ENCODE measurements at regions not wholly inside any gene's neighbourhood (a gene's known extent, or its start where the extent isn't known, plus 50 kb on each side); places are given as distances from the start of the nearest gene placed in this dataset.

DNA sequence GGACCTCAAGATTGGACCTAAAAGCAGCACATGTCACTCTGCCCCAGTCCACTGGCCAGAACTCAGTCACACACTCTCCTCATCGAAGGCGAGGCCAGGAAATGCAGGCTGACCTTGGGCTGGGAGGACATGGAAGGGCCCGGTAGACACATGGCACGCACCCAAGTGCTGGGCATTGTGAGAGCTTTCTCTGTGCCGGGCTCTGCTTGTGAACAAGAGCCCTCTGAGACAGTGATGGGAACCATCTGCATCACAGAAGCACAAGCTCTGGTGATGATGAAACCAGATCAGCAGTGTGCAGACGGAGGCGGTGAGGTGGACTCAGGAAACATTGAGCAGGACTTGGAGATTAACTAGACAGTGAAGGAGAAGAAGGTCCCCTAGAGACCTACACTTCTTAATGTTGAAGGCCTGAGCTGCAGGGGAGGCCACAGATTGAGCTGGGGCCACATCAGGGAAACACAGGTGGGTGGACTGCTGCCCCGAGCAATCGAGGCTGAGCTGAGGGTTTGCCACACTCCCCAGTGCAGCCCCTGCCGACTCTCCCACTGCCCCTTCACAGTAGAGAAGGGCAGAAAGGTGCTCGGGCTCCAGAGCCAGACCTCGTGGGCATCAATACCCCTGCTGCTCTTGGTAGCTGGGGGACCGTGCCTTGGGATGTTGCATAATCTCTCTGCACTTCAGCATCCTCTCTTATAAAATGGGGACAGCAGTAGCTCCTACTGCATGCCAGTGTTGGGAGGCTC is 1460.5 kb downstream of the TBC1D22A start:
- no peak for DNase-seq (ENCODE audit: low read depth in 2 of 2)

DNA sequence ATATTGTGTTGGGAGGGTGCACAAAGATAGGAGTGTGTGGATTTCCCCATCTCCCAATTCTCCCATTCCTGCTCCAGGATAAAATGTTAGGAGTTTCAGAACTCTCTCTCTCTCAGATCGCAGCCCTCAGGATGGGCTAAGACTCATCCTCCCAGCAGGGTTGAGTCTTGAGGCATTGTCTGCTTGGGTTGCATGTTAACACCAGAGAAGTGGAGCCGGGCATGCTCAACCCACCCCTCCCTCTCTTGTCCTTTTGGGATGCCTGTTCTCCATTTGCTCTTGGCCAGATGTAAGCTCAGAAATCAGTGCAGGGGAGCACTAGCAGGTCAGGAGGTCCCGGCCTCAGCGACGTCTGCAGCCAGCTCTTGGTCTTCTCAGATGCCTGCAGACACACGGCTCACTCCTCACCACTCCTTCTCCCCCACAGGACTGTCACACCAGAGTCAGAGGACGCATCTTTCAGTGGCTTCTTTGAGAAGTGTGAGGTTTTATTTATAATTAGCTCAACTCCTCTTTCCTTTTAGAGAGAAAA is 1456.5 kb downstream of the TBC1D22A start:
- DNase-seq (ENCODE audit: low read depth in 2 of 2), result no peak

DNA sequence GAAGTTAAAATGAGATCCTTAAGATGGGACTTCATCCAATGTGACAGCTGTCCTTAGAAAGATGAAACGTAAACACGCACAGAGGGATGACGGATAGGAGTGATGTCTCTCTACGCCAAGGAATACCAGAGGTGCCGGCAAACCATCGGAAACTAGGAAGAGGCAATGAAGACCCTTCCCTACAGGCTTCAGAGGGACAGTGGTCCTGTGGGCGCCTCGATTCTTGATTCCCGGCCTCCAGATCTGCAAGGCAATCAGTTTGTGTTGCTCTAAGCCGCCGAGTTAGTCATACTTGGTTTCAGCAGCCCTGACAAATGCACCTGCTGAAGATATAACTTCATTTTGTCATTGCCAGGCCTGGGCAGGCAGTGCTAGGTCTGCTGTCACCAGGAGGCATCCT is 1455.1 kb downstream of the TBC1D22A start:
- no peak for DNase-seq (ENCODE audit: low read depth in 2 of 2)

DNA sequence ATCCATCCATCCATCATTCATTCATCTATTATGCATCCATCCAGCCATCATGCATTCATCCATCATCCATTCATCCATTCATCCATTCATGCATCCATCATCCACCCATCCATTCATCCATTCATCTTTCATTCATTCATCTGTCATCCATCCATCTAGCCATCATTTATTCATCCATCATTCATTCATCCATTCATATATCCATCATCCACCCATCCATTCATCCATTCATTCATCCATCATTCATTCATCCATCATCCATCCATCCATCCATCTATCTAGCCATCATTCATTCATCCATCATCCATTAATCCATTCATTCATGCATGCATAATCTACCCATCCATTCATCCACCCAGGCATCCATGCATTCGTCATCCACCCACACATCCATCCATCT is 1450.3 kb downstream of the TBC1D22A start:
- DNase-seq (ENCODE audit: low read depth in 2 of 2), result no peak

DNA sequence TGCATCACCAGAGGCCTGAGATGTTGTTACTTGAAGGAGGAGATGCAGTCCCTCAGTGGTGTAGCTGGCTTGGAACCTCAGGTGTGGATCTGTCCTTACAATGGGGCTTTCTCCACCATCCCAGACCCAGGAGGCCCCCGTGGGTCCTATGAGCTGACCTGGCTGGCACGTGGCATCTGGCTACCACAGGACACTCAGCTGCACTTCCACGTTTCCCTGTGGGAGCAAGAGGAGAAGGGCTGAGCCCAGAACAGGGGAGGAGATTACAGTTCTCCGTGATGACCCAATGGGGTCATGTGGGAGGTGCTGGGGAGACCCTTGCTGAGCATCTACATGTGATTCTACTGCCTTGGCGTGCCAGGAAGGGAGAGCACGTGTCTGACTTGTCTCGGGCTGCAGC is 1448.4 kb downstream of the TBC1D22A start:
- no peak for DNase-seq (ENCODE audit: low read depth in 2 of 2)

DNA sequence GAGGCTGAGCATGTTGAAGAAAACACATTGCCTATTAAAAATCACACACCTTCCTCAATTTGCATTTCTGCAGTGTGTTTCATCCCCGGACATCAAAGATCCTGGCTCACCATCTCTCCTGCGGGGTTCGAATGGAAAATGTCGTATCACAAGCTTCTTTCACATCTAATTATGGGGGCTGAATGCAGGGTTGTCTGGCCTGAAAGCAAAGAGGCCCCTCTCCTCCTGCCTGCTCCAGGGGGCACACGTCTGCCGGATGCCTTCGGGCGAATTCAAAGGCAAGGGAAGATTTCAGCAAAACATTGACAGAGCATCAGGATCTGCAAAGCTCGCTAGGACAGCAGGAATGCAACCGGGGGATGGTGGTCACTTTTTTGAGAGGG is 1447.7 kb downstream of the TBC1D22A start:
- no peak for DNase-seq (ENCODE audit: low read depth in 2 of 2)

DNA sequence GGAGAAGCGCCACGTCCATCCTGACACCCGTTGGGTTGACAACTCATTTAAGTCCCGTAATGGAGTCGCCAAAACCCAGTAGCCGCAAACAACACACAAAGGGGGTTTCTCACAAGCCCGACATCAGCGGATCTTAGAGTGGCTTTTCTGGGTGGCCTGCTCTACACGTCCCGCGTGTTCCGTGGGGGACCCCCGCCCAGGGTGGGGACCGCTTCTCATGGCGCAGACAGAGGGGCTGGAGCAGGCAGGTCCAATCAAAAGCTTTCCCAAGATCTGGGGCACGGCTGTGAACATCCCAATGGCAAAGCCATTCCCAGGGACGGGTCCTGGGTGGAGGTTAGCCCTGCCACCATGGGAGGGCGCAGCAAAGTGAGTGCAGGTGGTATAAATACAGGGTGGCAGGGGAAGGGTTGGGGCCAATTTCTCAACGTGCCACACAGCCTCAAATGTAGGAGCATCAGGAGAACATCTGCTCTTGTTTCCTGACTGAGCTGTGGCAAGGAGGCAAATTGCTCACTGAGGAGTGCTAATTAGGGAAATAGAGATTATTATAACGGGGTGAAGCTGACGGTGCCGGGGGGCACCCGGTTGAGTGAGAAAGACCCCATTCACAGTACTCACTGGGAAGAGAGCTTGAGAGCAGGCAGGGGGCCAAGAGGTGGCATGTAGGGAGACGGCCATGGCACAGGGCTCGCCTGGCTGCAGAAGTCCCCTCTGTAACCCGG is 1447.2 kb downstream of the TBC1D22A start:
- no peak for DNase-seq (ENCODE audit: low read depth in 2 of 2)

DNA sequence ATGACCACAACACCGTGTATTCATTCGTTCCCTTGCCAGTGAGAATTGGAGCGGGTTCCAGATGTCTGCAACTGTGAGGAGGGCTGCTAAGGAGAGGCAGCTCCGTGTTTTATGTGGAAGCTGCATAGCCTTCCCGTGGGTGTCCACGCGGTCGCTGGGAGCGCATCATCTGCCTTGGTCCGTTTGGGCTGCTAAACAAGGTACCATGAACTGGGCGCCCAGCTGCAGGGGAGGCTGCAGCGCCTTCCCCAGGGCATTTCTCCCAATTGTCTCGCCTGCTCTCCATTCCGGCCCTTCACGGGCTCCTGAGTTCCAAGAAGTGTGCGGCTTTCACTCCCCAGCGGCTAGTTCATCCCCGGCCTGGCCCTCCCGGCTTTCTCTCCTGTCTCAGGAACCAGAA is 1446.4 kb downstream of the TBC1D22A start:
- no peak for DNase-seq (ENCODE audit: low read depth in 2 of 2)

DNA sequence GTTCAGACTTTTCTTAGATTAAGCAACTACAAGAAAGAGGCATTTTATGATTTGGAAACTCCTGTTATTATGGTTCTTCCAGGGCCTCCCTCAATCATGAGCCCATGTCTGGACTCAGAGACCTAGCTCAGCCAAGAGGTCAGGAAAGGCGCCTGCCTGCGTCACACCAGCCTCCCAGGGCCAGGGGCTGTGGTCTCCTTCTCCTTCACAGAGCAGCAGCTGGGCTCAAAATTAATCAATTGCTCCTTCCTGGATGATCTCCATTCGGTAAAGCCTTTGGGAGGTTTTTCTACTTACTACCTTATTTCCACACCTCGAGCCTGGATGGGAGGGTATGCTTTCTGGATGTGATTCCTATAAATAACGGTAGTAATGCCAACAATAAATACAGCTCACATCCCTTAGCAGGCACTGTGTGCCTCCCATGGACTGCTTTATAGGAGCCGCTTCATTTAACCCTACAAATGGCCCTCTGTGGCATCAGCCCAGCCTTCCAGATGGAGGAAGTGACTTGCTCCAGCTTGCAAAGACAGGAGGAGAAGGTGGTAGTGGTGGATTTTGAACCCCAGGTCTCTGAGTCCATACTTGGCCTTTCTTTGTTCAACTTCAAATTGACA is 1445.6 kb downstream of the TBC1D22A start:
- DNase-seq (ENCODE audit: low read depth in 2 of 2), result no peak

DNA sequence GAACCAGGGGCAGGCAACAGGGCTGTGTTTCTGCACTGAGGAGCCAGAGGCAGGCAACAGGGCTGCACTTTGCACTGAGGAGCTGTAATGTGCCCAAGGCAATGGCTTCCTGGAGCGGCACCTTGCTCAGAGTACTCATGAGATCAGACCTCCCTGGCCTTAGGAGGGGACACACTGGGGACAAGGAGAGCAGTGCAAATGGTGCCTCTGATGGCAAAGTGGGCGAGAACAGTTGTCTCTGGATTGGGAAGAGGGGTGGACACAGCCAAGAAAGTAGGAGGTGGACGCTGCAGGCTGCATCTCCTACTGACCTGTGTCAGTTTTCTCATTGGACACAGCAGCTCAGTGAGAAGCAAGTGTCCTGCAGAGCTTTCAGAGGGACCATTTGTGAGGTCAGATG is 1443.3 kb downstream of the TBC1D22A start:
- DNase-seq (ENCODE audit: low read depth in 2 of 2), result no peak

DNA sequence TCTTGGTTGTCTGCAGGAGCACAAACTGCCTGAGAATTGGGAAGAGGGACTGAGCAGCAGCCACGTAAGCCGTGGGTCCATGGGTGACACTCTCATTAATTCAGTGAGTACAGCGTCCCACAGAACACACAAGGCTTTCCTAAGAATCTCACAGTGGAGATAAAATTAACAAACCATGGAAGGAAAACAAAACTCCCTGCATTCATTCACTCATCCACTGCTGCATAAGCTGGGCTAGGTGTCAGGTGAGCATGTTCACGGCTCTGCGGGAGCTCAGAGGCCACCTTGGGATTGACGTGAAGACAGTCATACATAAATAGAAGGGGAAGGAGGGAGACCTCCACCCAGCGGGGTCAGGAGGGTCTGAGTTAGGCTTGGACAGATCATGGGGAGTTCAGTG is 1442.7 kb downstream of the TBC1D22A start:
- no peak for DNase-seq (ENCODE audit: low read depth in 2 of 2)

DNA sequence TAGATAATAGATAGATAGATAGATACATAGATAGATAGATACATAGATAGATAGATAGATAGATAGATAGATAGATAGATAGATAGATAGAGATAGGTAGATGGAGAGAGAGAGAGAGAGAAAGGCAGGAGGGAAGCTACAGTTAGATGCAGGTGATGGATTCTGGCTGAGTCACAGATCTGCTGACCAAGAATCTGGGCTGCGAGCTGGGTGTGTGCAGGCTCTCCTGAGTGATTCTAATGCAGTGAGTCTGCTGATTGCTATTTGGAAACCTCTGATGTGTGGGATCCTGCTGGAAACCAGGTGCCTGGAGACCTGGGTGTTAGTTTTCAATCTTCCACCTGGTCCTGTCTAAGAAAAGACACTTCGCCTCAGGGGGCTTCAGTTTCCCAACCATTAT is 1441.8 kb downstream of the TBC1D22A start:
- no peak for DNase-seq (ENCODE audit: low read depth in 2 of 2)

DNA sequence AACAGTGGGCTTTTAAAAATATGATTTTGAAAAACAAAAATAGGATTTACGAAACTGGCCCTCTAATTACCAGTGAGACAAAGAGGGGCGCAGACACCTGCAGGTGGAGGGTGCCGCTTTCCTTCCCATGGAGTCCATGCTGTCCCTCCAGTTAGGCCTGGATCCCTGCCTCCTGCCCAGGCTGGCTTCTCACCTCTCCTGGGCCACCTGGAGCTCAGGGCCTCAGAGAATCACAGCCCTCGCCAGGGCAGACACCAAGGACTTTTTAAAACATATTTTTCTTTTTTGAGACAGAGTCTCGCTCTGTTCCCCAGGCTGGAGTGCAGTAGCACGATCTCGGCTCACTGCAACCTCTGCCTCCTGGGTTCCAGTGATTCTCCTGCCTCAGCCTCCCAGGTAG is 1437.2 kb downstream of the TBC1D22A start:
- no peak for DNase-seq (ENCODE audit: low read depth in 2 of 2)

DNA sequence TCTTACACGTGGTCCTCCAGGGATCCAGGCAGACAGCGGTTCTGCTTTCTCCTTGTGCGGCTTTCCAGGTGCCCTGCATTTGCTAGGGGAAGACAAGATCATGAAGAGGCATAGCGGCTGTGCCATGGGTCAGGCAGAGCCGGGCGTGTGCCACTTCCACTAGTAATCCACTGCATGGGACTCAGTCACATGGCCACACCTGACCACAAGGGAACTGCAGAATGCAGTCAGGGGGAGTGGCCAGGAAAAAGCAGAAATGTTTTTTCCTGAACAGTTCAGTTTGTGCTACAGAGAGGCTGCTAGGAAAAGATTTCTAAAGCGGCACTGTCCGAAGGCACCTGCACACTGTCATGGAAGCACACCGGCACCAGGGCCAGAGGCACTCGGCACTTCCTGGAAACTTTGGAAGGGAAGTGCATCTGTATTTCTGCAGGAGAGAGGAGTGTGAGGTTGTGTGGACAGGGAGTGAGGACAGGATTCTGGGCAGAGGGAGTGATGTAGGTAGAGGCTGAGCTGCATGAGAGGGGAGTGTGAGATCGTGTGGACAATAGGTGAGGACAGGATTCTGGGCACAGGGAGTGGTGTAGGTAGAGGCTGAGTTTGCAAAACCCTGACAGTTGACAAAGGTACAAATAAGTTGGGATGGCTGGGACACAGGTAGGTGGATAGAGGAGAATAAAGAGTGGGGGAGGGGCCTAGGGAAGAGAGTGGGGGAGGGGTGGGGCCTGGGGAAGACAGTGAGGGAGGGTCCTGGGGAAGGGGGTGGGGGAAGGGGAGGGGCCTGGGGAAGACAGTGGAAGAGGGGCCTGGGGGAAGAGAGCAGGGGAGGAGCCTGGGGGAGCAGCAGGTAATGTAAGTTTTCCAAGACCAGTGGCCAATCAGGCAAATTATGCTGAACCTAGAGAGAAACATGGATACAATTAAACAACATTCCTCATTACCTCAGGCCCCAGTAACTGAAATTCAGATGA is 1436.3 kb downstream of the TBC1D22A start:
- no peak for DNase-seq (ENCODE audit: low read depth in 2 of 2)

DNA sequence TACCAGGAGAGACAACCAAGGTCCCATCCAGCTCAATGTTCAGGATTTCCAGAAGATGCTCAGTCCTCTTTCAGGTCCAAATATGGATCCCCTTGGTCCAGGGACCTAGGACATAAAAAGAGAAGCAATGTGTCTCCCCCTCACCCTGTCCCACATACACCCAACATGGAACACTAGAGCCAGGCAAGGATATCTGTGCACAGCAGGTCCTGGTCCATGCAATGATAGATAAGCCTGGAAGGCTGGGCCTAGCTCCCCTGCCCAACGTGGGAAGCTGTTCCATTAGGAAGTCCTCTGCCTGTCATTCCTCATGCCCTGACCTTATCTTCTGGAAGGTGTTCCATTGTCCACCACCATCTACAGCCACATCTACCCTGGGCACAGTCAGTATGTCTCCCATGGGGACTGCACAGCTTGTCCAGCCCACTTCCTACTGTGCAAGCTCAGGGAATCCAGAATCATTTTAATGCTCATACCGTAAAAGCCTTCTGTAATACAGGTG is 1434.8 kb downstream of the TBC1D22A start:
- no peak for DNase-seq (ENCODE audit: low read depth in 2 of 2)

DNA sequence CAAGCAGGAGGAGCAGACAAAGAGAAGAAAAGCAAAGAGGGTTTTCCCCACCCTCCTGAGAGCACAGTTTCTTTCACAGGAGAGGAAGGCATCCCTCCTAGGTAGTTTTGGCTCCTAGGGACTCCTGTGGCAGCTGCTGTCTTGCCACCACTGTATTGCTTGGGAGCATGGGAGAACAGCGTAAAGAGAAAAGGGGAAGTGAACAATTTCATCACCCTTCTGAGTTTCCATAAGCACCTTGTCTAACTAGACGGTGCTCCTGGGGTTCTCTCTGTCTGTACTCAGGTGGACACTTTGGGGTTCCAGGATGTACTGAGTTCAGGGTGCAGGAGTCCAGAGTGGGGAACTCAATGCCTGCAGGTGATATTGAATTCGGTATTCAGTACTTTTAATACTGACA is 1430.5 kb downstream of the TBC1D22A start:
- no peak for DNase-seq (ENCODE audit: low read depth in 2 of 2)

DNA sequence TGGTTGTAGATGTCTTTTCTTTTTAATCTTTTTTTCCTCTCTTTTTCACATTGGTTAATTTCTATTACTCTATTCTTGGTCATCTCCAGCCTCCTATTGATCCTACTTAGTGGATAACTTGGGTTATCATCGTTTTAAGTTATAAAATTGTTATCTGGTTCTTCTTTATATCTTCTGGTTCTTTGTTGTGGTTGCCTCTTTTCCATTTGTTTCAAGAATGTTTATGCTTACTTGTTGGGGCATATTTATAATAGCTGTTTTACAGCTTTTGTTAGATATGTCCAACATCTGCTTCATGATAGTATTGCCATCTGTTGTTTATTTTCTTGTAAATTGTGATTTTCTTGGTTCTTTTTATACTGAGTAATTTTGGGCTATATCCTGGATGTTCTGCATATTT is 1429.6 kb downstream of the TBC1D22A start:
- DNase-seq (ENCODE audit: low read depth in 2 of 2), result no peak

DNA sequence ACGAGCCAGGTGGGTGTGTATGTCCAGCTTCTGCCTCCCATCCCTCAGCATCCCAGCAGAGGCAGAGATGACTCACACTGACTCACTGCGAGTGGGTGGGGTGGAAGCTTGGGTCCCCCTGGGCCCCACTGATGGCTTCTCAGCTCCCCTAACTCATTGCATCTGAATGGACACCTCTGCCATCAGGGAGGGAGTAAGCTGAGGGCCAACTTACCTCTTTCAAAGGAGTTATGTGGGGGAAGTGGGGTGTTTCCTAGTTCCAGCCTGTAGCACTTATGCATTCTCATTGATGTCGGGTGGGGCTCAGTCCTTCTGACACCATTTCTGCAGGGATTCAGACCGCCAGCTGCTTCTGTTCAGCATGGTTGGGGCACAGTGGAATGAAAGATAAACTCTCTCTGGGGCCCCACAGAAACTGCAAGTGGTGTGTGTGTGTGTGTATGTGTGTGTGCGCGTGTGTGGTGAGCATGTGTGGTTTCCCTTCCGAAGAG is 1425.8 kb downstream of the TBC1D22A start:
- no peak for DNase-seq (ENCODE audit: low read depth in 2 of 2)

DNA sequence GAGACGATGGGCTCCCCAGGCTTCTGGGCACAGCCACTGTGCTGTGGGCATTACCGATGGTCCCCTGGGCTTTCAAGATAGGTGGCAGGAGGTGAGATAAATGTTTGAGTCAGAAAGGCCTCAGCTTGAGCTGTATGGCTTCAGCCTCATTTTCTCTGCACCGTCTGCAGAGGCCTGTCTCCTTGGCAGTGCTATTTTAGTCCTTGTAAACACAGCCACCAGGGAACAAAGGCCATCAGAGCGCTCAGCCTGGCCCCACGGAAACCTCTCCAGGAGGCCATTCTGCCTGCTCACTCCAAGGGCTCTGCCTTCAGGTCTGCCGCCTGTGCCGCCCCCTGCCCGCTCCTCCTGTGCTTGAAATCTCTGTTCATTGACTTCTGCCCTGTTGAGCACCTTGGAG is 1424.9 kb downstream of the TBC1D22A start:
- DNase-seq (ENCODE audit: low read depth in 2 of 2), result no peak

DNA sequence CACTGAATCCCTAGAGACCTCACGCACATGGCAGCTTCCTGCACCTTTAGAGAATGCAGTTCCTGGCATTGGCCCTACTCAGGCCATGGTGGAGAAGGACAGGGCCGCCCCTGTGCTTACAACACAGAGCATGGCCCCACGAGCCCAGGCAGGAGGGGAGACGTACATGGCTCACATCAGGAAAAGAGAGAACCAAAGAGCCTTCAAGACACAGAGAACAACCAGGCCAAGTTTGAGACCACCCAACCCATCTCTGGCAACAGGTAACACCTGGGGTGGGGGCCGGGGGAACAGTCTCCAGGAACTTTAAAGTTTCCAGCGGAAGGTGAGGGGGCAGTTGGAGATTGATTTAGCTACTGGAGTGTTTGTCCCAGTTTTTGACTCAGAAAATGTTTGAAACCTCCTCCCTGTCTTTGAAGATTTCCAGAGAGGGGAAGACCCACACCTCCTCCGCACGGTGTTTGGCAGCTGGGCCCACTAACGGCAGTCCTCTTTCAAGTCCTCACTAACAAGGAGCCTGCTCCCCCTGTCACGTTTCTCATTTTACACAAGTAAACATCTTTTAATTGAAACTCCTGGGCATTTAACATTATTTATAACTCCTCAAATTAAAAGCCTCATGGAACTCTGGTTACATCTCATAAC is 1423.8 kb downstream of the TBC1D22A start:
- DNase-seq (ENCODE audit: low read depth in 2 of 2), result no peak
